ENCODE measurements at regions not wholly inside any gene's neighbourhood (a gene's known extent, or its start where the extent isn't known, plus 50 kb on each side); places are given as distances from the start of the nearest gene placed in this dataset.
"Not testable (repeated sequence)": the region's sequence is repeated elsewhere in the genome, so short reads cannot be mapped to it uniquely, and the experiment has no call there.

- in situ Hi-C loops (cut with MboI; ENCODE audit: low sequenced_read_pairs): no loop called here
Observed at GRCh38 chr10:128178302-128178958, 52.2 kb upstream of the MKI67 start.

GRCh38 chr10:128180843-128181242 is 54.6 kb upstream of the MKI67 start:
- in situ Hi-C loops (cut with MboI; ENCODE audit: low sequenced_read_pairs): no loop called here

- in situ Hi-C loops (cut with MboI; ENCODE audit: low sequenced_read_pairs): no loop called here
Observed at GRCh38 chr10:128185627-128186026, 59.4 kb upstream of the MKI67 start.

DNA sequence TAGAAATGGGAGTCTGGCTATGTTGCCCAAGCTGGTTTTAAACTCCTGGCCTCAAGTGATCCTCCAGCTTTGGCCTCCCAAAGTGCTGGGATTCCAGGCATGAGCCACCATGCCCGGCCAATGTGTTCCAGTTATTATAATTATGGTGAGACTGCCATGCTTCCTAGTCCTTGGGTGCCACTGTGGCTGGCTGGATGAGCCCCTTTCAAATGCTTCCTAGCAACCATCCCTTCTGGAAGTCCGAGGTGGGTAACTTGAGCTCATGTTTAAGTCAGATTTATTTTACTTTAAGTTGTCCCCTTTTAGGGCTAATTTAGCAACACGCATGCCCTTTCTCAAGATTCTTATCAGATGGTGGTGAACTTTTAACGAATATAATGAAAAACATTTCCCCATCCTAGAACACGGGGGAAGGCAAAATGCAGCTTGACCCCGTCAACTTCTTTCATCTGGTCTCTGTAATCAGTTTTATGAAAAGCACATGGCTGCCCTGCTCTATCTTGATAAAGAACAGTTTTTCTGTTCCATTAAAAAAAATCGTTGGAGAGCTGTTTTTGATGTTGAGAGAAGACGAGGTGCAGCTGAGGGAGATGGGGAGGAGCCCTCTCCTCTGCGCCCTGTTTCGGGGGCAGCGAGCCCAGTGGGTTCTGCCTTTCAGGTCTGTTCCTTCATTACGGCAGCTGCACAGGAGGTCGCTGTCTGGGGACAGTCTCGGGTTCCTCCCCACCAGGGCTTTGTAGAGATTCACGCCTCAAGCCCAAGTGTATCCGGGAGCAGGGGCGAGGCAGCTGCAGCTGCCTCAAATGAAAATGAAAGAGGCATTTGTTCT is 61.0 kb upstream of the MKI67 start:
- in situ Hi-C loops (cut with MboI; ENCODE audit: low sequenced_read_pairs): no loop called here

DNA sequence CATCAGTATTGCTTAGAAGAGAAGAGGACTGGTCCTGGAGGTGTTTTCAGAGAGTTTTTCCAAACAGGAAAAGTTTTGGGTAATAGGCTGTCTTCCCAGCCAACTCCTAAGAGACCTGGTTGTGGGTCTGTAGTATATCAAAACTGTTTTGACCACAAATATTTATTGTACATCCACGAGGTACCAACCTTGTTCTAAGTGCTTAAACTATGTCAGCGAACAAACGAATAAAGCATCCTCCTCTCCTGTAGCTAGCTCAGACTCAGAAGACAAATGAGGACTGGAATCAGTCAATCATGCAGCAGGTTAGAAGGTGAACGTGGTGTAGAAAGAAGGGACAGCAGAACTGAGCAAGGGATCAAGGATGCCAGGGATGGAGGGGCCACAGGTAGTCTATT is 61.6 kb upstream of the MKI67 start:
- in situ Hi-C loops (cut with MboI; ENCODE audit: low sequenced_read_pairs): no loop called here

DNA sequence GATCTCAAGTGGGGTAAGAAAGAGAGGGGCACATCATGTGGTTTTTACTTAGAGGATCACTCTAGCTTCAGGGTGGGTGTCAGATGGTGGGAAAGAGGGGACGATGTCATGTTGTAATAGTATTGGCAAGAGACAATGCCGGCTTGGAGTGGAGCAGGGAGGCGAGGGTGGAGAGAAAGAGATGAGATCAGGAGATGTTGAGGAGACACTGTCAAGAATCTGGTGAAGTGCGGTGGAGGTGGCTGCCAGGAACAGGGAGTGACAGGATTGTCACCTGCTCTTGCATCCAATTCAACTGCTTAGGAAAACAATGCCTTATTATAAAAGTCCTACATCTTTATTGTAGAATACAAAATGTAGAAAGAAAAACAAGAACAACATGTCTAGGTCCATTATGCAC is 63.0 kb upstream of the MKI67 start:
- in situ Hi-C loops (cut with MboI; ENCODE audit: low sequenced_read_pairs): no loop called here

DNA sequence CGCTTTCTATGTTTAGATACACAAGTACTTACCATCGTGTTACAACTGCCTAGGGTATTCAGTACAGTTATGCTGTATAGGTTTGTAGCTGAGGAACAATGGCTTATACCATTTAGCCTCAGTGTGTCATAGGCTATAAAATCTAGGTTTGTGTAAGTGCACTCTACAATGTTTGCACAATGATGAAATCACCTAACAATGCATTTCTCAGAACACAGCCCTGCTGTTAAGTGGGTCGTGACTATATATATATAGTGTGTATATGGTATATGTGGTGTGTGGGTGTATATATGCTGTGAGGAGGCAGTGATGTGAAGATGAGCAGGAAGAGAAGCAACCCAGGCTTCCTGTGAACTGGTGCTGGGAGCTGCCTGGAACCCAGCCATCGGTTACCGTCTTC is 65.6 kb upstream of the MKI67 start:
- in situ Hi-C loops (cut with MboI; ENCODE audit: low sequenced_read_pairs): no loop called here

- in situ Hi-C loops (cut with MboI; ENCODE audit: low sequenced_read_pairs): not testable (repeated sequence)
Observed at GRCh38 chr10:128201826-128202225, 75.6 kb upstream of the MKI67 start.

DNA sequence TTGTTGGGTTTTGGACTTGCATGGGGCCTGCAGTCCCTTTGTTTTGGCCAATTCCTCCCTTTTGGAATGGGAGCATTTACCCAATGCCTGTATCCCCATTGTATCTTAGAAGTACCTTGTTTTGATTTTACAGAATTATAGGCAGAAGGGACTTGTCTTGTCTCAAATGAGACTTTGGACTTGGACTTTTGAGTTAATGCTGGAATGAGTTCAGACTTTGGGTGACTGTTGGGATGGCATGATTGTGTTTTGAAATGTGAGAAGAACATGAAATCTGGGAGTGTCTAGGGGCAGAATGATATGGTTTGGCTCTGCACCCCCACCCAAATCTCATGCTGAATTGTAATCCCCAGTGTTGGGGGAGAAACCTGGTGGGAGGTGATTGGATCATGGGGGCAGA is 76.8 kb upstream of the MKI67 start:
- in situ Hi-C loops (cut with MboI; ENCODE audit: low sequenced_read_pairs): no loop called here

DNA sequence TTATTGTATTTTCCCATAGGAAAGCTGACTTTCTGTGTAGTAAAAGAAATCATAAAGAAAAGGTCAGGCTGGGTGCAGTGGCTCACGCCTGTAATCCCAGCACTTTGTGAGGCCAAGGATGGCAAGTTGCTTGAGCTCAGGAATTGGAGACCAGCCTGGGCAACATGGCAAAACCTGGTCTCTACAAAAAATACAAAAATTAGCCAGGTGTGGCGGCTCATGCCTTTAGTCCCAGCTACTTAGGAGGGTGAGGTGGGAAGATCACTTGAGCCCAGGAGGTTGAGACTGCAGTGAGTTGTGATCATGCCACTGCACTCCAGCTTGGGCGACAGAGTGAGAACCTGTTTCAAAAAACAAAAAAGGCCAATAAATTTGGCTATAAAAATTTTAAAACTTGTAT is 79.4 kb upstream of the MKI67 start:
- in situ Hi-C loops (cut with MboI; ENCODE audit: low sequenced_read_pairs): not testable (repeated sequence)

DNA sequence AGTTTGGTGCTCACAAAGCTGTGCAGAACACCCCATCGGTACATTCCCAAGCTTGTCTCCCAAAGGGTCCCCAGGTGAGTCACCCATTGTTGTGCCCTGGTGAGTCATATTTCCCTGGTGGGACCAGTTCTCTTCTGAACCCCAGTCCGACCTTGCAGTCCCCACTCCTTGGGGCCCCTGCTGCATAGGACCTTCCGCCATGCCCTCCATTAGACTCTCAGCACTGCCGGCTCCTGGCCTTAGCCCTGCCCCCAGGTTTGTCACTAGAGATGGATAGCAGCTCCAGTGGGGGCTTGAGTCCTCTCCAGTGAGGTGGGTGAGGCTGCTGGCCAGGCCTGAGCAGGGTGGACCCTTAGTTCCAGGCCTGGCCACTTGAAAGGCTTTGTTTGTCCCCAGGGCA is 80.5 kb upstream of the MKI67 start:
- in situ Hi-C loops (cut with MboI; ENCODE audit: low sequenced_read_pairs): no loop called here

GRCh38 chr10:128209862-128210214 is 83.6 kb upstream of the MKI67 start:
- in situ Hi-C loops (cut with MboI; ENCODE audit: low sequenced_read_pairs): no loop called here

- in situ Hi-C loops (cut with MboI; ENCODE audit: low sequenced_read_pairs): no loop called here
Observed at GRCh38 chr10:128210215-128211063, 84.2 kb upstream of the MKI67 start.

GRCh38 chr10:128211064-128211504 is 84.9 kb upstream of the MKI67 start:
- in situ Hi-C loops (cut with MboI; ENCODE audit: low sequenced_read_pairs): no loop called here

DNA sequence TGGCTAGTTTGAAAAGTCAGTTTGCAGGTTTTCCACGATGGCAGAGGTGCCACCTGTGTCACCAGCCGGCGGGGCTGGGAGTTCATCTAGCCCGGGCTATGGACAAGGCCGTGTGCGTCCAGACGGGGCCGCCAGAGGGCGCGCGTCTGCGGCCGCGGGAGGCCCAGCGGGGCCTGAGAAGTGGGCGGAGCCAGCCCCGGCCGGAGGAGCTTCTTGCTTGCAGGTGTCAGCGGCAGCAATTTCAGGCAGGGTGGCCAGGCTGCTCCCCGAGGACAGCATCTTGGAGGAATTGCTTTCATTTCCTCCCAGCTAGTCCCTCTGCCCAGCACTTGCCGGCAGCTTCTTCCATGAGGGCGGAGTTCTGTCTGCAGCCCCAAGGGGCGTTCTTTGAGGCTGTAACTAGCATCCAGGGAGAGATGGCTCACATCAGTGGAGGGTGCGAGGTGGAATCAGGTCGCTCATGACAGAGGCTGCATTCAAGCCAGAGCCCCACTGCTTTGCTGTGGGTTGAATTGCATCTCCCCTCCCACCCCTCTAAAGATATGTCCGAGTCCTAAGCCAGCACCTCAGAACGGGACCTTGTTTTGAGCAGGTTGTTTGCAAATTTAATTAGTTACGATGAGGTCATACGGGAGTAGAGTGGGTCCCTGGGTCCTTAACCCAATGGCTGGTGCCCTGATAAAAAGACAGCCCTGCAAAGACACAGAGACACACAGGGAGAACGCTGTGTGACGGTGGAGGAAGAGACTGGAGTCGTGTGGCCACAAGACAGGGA is 85.9 kb upstream of the MKI67 start:
- in situ Hi-C loops (cut with MboI; ENCODE audit: low sequenced_read_pairs): no loop called here

- in situ Hi-C loops (cut with MboI; ENCODE audit: low sequenced_read_pairs): no loop called here
Observed at GRCh38 chr10:128213156-128213555, 86.9 kb upstream of the MKI67 start.

- in situ Hi-C loops (cut with MboI; ENCODE audit: low sequenced_read_pairs): no loop called here
Observed at GRCh38 chr10:128215733-128216132, 89.5 kb upstream of the MKI67 start.

DNA sequence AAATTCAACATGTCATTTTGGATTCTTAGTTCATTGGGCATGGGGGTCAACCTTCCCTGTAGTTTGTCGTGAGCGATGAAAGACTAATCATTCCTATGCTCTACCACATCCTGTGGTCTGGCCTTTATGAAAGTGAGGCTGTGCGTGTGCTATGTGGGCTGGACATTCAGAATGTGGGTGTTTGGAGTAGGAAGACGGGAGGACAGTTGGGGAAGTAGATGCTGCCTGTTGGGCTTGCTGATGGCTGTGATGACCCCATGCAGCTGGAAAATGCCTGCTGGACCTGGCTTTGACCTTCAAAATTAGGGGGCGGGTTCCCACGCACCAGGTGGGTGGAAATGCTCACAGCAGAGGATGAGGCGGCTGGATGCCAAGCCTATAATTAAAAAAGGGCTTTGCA is 90.9 kb upstream of the MKI67 start:
- in situ Hi-C loops (cut with MboI; ENCODE audit: low sequenced_read_pairs): no loop called here

DNA sequence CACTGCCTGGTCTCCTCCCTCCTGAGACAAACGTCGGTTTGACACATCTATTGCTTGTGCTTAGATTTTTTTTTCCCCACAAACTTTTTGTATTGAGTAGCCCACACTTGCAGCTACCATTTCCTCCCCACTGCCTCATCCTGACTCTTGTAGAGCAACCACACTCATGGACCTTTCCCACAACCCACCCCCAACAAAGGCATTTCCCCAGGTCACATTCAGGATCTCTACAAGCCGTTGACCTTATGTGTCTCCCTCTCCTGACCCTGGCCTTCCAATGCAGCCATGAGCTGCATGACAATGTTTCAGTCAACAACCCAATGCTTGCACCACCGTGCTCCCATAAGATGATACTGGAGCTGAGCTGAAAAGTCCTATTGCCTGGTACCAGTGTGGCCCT is 91.9 kb upstream of the MKI67 start:
- in situ Hi-C loops (cut with MboI; ENCODE audit: low sequenced_read_pairs): no loop called here

DNA sequence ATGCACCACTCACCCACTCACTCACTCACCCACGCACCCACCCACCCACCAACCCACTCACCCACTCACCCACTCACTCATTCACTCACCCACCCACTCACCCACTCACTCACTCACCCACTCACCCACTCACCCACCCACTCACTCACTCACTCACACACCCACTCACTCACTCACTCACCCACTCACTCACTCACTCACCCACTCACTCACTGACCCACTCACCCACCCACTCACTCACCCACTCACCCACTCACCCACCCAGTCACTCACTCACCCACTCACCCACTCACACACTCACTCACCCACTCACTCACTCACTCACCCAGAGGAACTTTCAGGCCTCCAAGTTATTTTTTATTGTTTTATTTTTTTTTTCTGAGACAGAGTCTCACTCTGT is 93.1 kb upstream of the MKI67 start:
- in situ Hi-C loops (cut with MboI; ENCODE audit: low sequenced_read_pairs): no loop called here

GRCh38 chr10:128220021-128220420 is 93.8 kb upstream of the MKI67 start:
- in situ Hi-C loops (cut with MboI; ENCODE audit: low sequenced_read_pairs): no loop called here
